ENCODE measurements at regions not wholly inside any gene's neighbourhood (a gene's known extent, or its start where the extent isn't known, plus 50 kb on each side); places are given as distances from the start of the nearest gene placed in this dataset.

DNA sequence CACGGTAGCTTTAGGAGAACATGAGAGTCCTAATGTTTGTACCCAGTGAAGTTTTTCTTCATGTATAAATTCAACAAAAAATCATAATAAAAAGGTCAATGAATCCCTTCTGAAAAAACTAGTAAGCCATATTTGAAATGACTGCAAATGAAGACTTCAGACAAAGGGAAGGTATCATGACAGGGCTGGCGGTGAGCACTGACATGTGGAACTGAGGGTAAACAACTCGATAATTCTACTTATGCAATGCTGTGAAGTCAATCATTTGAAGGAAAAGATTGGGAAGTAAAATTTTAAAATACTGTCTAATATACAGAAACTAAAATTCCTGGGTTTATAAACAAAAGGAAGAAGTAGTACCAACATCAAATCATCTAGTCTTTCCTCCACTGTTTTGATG, 190.2 kb upstream of the COPS8 start:
- ATAC-seq: no peak
- H3K4me3 Mint-ChIP-seq: no peak overlapping the region
- no peaks in the 10 kb centered on the region for H3K36me3 Mint-ChIP-seq

DNA sequence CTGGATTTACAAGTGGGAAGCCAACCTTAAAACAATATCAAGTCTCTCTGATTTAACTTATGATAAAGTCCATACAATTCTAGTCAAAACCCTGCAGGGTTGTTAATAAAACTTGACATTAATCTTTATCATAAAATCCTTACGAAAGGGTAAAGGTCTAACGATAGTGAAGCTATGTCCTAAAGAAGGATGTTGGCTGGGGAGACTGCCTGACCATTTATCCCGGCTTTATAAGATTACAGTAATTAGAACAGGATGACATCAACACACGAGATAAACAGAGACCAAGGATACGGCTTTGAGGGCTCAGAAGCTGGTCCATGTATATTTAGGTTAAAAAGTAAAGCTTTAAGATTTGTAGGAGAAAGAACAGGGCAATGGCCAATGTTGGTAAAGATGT, 189.0 kb upstream of the COPS8 start:
- Mint-ChIP-seq H3K27ac (no peak overlapping the region), H3K4me1 (ENCODE audit: low read depth in 2 of 2) (no peaks in the 10 kb centered on the region), H3K36me3 (no peaks in the 10 kb centered on the region), H3K4me3 (no peak overlapping the region), H3K27me3 (peaks cover 28 to 57% of the 10 kb centered on the region in 2 donors), H3K9me3 (no peaks in the 10 kb centered on the region)
- ATAC-seq: no peak
- no peak for DNase-seq (ENCODE audit: low spot score)

More for the DNA sequence above, 190.2 kb upstream of the COPS8 start:
- peaks cover 24 to 58% of the 10 kb centered on the region in 2 donors for H3K27me3 Mint-ChIP-seq
- no peak for DNase-seq (ENCODE audit: low spot score)
- no peaks in the 10 kb centered on the region for H3K9me3 Mint-ChIP-seq
- no peak overlapping the region for H3K27ac Mint-ChIP-seq
- H3K4me1 Mint-ChIP-seq (ENCODE audit: low read depth in 2 of 2): no peaks in the 10 kb centered on the region

DNA sequence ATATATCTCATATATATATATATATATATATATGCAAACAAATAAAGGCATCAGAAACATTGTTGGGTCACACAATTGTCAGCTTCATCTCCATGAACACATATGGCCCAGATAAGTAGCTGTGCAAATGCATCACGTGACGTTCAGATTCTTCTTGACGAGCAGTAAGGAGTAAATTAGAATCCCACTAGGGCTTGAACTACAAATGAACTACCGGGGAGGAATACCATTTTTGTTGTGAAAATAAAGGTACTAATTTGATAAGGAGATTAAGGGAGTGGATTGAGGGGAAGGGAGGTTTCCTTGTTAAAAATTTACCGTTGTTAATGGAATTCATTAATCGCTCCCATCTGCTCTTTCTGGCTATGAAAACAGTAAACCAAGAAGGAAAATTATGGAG, 186.5 kb upstream of the COPS8 start:
- Mint-ChIP-seq H3K4me3 (no peak overlapping the region), H3K27ac (no peak overlapping the region), H3K9me3 (no peaks in the 10 kb centered on the region), H3K27me3 (peaks cover 36 to 60% of the 10 kb centered on the region in 2 donors), H3K36me3 (no peaks in the 10 kb centered on the region), H3K4me1 (ENCODE audit: low read depth in 2 of 2) (no peaks in the 10 kb centered on the region)
- no peak for DNase-seq (ENCODE audit: low spot score)
- ATAC-seq: no peak

DNA sequence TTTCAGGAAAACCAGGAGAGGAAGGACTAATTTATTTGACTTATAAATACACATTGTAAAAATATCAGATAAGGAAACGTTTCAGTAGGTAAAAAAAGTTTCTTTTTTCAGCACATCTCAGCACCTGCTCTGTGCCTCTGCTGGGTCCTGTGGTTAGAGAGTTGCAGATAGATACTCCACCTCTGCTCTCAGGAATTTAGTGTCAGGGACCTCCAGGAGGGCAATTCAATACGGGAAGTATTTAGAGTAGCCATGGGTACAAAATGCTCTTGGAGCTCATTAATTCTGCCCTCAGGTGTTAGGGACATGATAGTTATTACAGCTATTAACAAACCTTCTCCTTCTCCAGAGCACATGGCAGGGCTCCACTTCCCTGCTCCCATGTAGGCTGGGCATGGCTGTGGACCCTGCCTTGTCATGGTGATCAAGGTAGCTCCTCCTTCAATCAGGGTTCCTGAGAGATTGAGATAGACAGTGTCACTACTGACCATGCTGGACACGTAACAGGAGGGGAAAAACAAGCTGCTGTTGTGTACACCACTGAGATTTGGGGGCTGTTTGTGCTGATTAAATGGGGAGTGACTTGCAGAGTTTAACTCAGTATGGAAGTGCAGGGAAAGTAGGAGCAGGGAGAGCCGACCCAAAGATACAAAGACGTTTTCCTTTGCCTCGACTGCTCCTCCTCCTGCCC, 185.6 kb upstream of the COPS8 start:
- ATAC-seq: peak in 1 of 2 donors; percentile 50
- Mint-ChIP-seq H3K9me3 (no peaks in the 10 kb centered on the region), H3K27ac (no peak overlapping the region), H3K4me3 (no peak overlapping the region), H3K27me3 (peaks cover 34 to 58% of the 10 kb centered on the region in 2 donors), H3K36me3 (no peaks in the 10 kb centered on the region), H3K4me1 (ENCODE audit: low read depth in 2 of 2) (no peaks in the 10 kb centered on the region)
- no peak for DNase-seq (ENCODE audit: low spot score)

DNA sequence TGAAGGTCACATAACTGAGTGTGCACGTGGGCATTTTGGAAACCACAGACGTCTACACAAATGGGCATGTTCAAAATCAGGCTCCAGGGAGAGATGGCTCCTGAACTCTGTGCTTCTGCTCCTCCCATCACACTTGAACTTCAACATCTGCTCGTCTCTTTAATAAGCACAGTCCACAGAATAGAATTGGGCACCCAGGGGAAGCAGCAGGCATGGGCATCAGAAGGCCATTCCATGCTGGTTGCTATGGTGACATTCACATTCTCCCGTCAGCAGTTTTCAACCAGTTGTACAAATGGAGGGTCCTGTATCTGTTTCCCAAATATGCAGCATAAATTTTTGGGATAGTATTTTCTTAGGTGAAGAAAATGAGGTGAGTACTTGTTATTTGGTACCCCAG, 183.7 kb upstream of the COPS8 start:
- Mint-ChIP-seq H3K9me3 (no peaks in the 10 kb centered on the region), H3K27ac (no peak overlapping the region), H3K4me3 (no peak overlapping the region), H3K36me3 (no peaks in the 10 kb centered on the region), H3K4me1 (ENCODE audit: low read depth in 2 of 2) (no peaks in the 10 kb centered on the region), H3K27me3 (peaks cover 27 to 43% of the 10 kb centered on the region in 2 donors)
- ATAC-seq: no peak
- DNase-seq (ENCODE audit: low spot score): no peak

DNA sequence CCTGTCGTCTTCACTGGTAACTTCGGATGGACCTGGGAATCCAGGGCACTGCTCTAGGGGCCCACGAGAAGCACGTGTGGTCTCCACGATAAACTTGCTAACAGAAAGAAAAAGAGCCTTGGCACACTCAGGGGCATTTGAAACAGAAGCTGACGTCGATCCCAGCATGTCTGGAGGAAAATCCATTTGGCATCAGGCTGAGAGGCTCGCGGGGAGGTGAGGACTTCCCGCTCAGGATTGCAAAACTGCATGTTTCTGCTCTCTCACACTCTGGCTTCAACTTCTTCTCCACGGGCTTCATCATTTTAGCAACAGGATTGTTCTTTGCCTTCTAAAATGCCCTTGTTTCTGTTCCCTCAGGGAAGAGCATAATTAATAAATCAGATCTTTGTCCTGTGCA, 181.7 kb upstream of the COPS8 start:
- DNase-seq (ENCODE audit: low spot score) (no peak), ATAC-seq (no peak)
- H3K4me1 Mint-ChIP-seq (ENCODE audit: low read depth in 2 of 2): no peaks in the 10 kb centered on the region
- H3K36me3 Mint-ChIP-seq: no peaks in the 10 kb centered on the region
- peaks cover 20 to 40% of the 10 kb centered on the region in 2 donors for H3K27me3 Mint-ChIP-seq
- no peaks in the 10 kb centered on the region for H3K9me3 Mint-ChIP-seq
- H3K4me3 Mint-ChIP-seq: no peak overlapping the region
- H3K27ac Mint-ChIP-seq: no peak overlapping the region

DNA sequence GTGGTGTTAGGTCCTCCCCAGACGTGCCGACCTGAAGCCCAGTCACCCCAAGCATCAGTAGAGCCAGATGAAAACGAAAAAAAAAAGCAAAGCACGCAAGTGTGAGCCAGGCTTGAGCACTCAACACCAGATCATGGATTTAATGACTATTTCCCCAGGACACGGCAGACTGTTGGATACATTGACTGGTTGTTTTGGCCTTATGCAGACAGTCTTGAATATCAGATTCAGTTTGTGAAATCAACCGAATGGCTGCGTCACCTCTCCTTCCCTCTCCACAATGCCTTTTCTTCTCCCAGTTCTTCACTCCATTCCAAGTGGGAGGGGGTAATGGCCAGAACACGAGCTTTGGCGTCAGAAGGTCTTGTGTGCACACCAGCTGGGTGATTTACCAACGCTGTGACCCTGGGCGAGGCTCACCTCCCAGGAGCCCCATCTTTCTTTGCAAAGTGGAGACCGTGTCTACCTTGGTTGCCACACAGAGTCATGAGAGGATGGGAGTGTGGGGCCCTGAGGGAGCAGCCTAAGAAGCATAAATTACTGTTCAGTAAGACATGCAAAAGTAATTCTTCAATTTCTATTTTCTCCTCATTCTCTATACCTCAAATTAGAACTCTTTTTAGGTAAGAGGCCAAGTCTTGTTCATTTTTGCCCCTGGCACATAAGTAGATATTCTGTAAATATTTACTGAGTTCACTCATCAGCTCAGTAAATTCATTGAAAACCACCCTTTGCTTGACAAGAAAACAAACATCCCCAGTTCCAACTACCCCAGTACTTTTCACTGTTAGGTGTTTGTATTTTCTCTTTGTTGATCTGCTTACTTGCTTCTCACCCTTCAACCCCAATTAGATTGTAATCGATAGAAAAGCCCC, 181.1 kb upstream of the COPS8 start:
- Mint-ChIP-seq H3K4me3 (no peak overlapping the region), H3K27me3 (peaks cover 18 to 38% of the 10 kb centered on the region in 2 donors), H3K27ac (no peak overlapping the region), H3K9me3 (no peaks in the 10 kb centered on the region), H3K36me3 (no peaks in the 10 kb centered on the region), H3K4me1 (ENCODE audit: low read depth in 2 of 2) (no peaks in the 10 kb centered on the region)
- DNase-seq (ENCODE audit: low spot score) (no peak), ATAC-seq (no peak)

DNA sequence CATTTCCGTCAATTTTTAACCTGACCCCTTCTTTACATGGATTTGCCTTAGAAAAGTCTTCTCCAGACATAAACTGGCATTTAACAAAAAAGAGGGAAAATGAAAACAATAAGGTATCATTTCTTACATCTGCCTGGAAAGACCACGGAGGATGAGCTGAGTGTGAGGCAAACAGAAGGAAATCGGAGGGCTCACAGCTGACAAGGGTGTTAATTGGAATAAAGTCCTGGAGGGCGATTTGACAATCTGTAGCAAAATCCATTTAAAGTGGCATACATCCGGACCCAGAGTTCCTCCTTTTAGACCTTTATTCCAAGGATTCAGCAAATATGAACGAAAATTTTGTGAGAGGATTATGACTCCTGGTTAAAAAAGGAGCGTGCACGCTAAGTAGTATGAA, 179.7 kb upstream of the COPS8 start:
- H3K4me3 Mint-ChIP-seq: no peak overlapping the region

DNA sequence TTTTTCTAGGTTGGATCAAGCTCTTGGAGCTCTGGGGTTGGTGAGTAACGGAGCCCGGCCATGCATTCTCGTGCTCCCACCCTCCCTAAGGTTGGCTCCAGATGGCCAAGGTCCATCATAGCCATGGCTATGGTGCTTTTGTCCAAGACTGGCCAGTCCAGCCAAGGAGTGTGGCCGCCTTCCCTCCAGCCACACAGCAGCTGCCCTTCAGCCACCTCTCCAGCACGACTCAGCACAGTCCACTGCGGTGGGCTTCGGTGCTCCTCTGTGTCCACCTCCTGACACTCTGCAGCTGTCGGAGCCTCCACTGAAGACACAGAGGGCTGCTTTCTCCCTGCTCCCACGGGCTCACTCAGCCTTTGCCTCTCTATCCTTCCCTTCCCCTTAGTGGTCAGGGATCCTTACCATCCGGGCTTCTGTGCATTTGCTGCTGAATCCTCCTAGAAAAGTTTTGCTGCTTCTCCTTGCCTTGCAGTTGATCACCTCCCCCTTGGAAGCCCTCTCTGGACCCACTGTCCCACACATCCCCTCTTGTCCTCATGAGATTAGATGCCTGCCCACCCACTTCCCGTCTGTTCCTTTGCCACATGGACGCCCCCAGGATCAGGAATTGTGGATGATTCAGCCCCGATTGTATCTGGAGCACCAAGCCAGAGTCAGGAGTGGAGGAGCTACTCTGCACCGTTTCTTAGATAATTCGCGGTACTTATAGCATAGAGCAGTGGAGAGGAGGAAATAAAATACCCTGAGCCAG, 177.1 kb upstream of the COPS8 start:
- Mint-ChIP-seq H3K4me1 (ENCODE audit: low read depth in 2 of 2) (no peaks in the 10 kb centered on the region), H3K27ac (no peak overlapping the region), H3K27me3 (peaks cover 11 to 35% of the 10 kb centered on the region in 2 donors), H3K36me3 (no peaks in the 10 kb centered on the region), H3K4me3 (no peak overlapping the region), H3K9me3 (no peaks in the 10 kb centered on the region)
- DNase-seq (ENCODE audit: low spot score) (no peak), ATAC-seq (peak in 1 of 2 donors; percentile 55)

More for the DNA sequence above, 179.7 kb upstream of the COPS8 start:
- DNase-seq (ENCODE audit: low spot score) (no peak), ATAC-seq (no peak)
- H3K27me3 Mint-ChIP-seq: peaks cover 16 to 32% of the 10 kb centered on the region in 2 donors
- no peaks in the 10 kb centered on the region for H3K4me1 Mint-ChIP-seq (ENCODE audit: low read depth in 2 of 2)
- no peaks in the 10 kb centered on the region for H3K9me3 Mint-ChIP-seq
- H3K36me3 Mint-ChIP-seq: no peaks in the 10 kb centered on the region
- no peak overlapping the region for H3K27ac Mint-ChIP-seq

DNA sequence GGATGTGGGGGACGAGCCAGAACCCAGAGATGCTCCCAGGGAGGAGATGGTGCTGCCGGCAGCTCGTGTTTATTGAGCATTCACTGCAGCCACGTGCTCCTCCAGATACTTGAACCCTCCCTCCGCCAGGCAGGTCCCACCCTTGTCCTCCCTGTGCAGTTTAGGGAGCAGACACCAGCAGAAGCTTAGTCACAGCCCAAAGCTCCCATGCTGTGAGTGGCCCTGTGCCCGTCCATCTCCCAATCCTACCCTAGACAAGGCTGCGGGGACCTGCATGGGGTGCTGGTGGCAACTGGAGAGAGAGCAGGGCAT, 176.5 kb upstream of the COPS8 start:
- ATAC-seq (no peak), DNase-seq (ENCODE audit: low spot score) (no peak)
- H3K4me1 Mint-ChIP-seq (ENCODE audit: low read depth in 2 of 2): no peaks in the 10 kb centered on the region
- H3K36me3 Mint-ChIP-seq: no peaks in the 10 kb centered on the region
- no peak overlapping the region for H3K4me3 Mint-ChIP-seq
- no peaks in the 10 kb centered on the region for H3K9me3 Mint-ChIP-seq
- no peak overlapping the region for H3K27ac Mint-ChIP-seq
- H3K27me3 Mint-ChIP-seq: peaks cover 8 to 32% of the 10 kb centered on the region in 2 donors

DNA sequence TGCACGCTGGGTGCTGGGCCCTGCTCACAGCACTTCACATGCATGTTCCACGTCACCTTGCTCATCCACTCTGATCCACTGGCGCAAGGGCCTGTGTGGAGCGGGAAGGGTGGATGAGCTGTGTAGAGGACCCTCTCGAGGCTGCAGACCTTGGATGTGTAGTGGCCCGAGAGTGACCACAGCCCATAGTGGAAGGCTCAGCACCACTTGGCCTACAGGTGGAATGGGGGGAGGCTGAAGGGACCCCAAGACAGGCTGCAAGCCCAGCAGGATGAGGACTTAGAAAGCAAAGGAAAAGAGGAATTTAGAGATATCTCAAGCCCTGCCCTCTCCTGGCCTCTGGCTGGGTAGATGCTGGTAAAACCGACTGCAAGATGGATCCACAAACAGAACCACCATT, 175.9 kb upstream of the COPS8 start:
- ATAC-seq (peak in 1 of 2 donors; percentile 17), DNase-seq (ENCODE audit: low spot score) (no peak)
- Mint-ChIP-seq H3K4me1 (ENCODE audit: low read depth in 2 of 2) (no peaks in the 10 kb centered on the region), H3K27me3 (peaks cover 8 to 25% of the 10 kb centered on the region in 2 donors), H3K36me3 (no peaks in the 10 kb centered on the region), H3K4me3 (no peak overlapping the region), H3K27ac (no peak overlapping the region), H3K9me3 (no peaks in the 10 kb centered on the region)

DNA sequence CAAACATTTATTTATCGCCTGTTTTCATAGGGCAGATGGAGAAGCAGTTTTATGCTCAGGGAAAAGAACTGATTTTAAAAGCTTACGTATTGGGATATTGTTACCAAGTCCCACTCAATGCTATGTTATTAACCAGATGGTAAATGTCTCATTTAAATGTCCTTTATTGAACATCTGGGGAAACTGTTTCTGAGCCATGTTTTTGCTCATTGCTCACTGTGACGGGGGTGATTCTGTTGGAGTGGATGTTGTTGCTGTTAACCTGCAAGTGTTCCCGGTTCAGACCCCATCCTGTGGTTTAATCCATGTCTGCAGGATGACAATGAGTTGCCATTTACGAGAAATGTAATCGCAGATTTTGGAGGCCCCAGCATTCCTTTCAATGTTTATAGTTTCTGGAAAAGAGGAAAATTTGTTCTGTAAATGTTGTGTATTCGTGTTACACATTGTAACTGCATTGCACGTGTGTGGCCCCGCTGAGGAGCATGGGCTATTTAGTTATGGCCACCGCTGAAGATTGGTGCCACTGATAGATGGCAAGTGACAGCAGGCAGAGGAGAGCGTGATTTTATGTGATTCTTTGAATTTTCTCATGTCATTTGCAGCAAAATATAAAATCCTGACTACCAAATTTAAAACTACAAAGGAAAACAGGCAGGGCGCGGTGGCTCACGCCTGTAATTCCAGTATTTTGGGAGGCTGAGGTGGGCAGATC, 174.8 kb upstream of the COPS8 start:
- ATAC-seq: no peak
- H3K27ac Mint-ChIP-seq: no peak overlapping the region
- no peaks in the 10 kb centered on the region for H3K9me3 Mint-ChIP-seq
- peaks cover 8 to 24% of the 10 kb centered on the region in 2 donors for H3K27me3 Mint-ChIP-seq
- no peaks in the 10 kb centered on the region for H3K36me3 Mint-ChIP-seq
- no peaks in the 10 kb centered on the region for H3K4me1 Mint-ChIP-seq (ENCODE audit: low read depth in 2 of 2)
- DNase-seq (ENCODE audit: low spot score): no peak
- no peak overlapping the region for H3K4me3 Mint-ChIP-seq

DNA sequence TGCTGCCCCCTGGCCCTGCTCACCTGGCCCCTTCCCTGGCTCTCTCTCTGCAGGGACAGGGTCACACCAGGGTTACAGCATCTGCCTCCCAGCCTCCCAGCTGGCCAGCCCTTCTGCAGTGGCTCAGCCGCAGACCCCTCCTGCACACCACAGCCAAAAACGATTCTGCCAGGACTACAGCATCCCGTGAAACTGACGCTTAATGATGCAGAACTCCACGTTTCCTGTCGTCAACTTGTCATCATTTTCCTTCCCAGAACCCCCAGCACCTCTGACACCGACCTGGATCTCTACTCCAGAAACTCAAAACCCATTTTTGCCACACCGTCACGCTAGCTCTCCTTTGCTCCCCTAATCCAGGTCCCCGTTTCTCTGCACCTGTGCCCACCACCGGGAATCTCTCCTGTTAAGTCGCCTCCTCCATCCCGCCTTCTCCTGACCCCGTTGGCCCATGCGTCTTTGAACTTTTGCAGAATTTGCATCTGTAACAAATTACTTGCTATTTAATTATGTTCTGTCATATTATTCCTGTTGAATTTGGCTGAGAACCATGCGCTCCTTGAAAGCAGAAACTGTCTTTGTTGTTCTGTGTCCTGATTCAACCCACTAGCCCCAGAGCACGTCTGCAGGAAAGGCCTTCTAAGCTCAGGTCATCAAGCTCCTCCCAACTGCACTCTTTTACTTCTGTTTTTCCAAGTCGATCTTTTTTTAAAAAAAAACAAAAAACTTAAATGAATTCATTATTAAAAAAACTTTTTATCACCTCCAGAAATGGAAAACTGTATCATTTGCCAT, 173.2 kb upstream of the COPS8 start:
- no peak for ATAC-seq
- Mint-ChIP-seq H3K27me3 (peaks cover 8 to 24% of the 10 kb centered on the region in 2 donors), H3K36me3 (no peaks in the 10 kb centered on the region), H3K4me1 (ENCODE audit: low read depth in 2 of 2) (no peaks in the 10 kb centered on the region), H3K4me3 (no peak overlapping the region), H3K9me3 (no peaks in the 10 kb centered on the region), H3K27ac (no peak overlapping the region)
- no peak for DNase-seq (ENCODE audit: low spot score)

Data from natural killer cell treated with Interleukin-12 subunit alpha and Interleukin-12 subunit beta and Interleukin-15 and Interleukin-18, amount 100 ng/mL, for 72 hours (primary cell).